ENCODE measurements at regions not wholly inside any gene's neighbourhood (a gene's known extent, or its start where the extent isn't known, plus 50 kb on each side); places are given as distances from the start of the nearest gene placed in this dataset.
"Not testable (repeated sequence)": the region's sequence is repeated elsewhere in the genome, so short reads cannot be mapped to it uniquely, and the experiment has no call there.

DNA sequence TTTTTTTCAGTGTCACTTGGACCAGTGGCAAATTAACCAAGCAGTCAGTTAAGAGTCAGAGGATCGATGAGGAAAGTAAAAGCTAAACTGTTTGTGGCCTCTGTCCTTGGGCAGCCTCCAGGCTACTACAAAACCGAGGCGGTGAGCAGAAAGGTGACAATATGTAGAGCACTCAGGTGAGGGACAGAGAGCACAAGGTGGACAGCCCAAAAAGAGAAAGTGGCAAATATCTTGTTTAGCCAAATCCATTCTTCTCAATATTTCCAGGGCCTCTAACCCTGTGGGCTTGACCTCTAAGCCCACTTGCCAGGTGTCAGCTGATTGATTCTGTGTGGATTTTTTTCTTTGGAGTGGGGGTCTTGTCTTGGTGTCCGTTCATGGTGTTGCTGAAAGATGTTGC is 4202.2 kb upstream of the OR11H1 start:
- no peak for ATAC-seq
- in situ Hi-C loops (cut with HindIII; ENCODE audit: extremely low pct_ligation_motif_present, low pct_unique_long_range_greater_than_20kb) (no loop called here), intact Hi-C loops (cut with micrococcal nuclease; ENCODE audit: unreplicated experiment) (no loop called here)
- TF ChIP-seq NFIB (CRISPR knock-in tag; IDR thresholded peaks at IDR 0.05; ENCODE audit: borderline replicate concordance) (no peak), ZNF101 (CRISPR knock-in tag; IDR thresholded peaks at IDR 0.05; ENCODE audit: borderline replicate concordance, low read depth) (no peak), ZNF839 (CRISPR knock-in tag; IDR thresholded peaks at IDR 0.05; ENCODE audit: borderline replicate concordance) (no peak), KIAA2018 (CRISPR knock-in tag; IDR thresholded peaks at IDR 0.05; ENCODE audit: borderline replicate concordance) (no peak), FOXO1 (CRISPR knock-in tag; IDR thresholded peaks at IDR 0.05) (no peak), ZFP36L2 (CRISPR knock-in tag; IDR thresholded peaks at IDR 0.05) (no peak)
- TF ChIP-seq, protein P1, sequence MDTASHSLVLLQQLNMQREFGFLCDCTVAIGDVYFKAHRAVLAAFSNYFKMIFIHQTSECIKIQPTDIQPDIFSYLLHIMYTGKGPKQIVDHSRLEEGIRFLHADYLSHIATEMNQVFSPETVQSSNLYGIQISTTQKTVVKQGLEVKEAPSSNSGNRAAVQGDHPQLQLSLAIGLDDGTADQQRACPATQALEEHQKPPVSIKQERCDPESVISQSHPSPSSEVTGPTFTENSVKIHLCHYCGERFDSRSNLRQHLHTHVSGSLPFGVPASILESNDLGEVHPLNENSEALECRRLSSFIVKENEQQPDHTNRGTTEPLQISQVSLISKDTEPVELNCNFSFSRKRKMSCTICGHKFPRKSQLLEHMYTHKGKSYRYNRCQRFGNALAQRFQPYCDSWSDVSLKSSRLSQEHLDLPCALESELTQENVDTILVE (CRISPR knock-in tag; IDR thresholded peaks at IDR 0.05) = no peak
- no peak overlapping the region for H3K9ac ChIP-seq (ENCODE audit: insufficient read depth, low read depth, low read length)
- H2AFZ ChIP-seq (ENCODE audit: low read length) = no peak overlapping the region
- no peaks in the 10 kb centered on the region for H3K79me2 ChIP-seq (ENCODE audit: insufficient read depth, low read length)
- no peaks in the 10 kb centered on the region for H4K20me1 ChIP-seq (ENCODE audit: insufficient read depth, low read length)
- no peak overlapping the region for H3K4me3 ChIP-seq (replicated peaks in 1 of 3; ENCODE audit: insufficient read depth in 1 of 3, low read depth in 2 of 3, low read length in 3 of 3)
- no peaks in the 10 kb centered on the region for H3K36me3 ChIP-seq (replicated peaks in 1 of 2; ENCODE audit: control insufficient read depth in 1 of 2, insufficient read depth in 2 of 2, low read length in 2 of 2)
- FAIRE-seq = no peak
- H3K27me3 ChIP-seq (ENCODE audit: control insufficient read depth in 1 of 2, insufficient read depth in 2 of 2, low read length in 2 of 2) = no peaks in the 10 kb centered on the region
- no peaks in the 10 kb centered on the region for H3K4me1 ChIP-seq (ENCODE audit: insufficient read depth, low read length)
- no peak overlapping the region for H3K27ac ChIP-seq (ENCODE audit: extremely low read length, insufficient read depth, low read length)
- ChIA-PET POLR2A (no interaction called here), CTCF (ENCODE audit: low intra/inter-chr PET ratio, low total read pairs) (no interaction called here)
- DNase-seq (ENCODE audit: low spot score) = no peak
- BruUV-seq (replicated peaks) = no TSS peak
- peaks cover 59% of the 10 kb centered on the region for H3K9me3 ChIP-seq (ENCODE audit: low read length)
- WGBS (ENCODE audit: low lambda C conversion rate) = 3% methylated on average over 4 of the region's 4 CpGs
- no peak overlapping the region for H3K4me2 ChIP-seq (ENCODE audit: low read depth, low read length)

- DNase-seq (ENCODE audit: low spot score); H3K4me3 ChIP-seq (replicated peaks in 1 of 3; ENCODE audit: insufficient read depth in 1 of 3, low read depth in 2 of 3, low read length in 3 of 3); in situ Hi-C loops (cut with HindIII; ENCODE audit: extremely low pct_ligation_motif_present, low pct_unique_long_range_greater_than_20kb); POLR2A ChIA-PET; ATAC-seq; BruUV-seq (replicated peaks); H3K9ac ChIP-seq (ENCODE audit: insufficient read depth, low read depth, low read length); FAIRE-seq; H3K27ac ChIP-seq (ENCODE audit: extremely low read length, insufficient read depth, low read length); H4K20me1 ChIP-seq (ENCODE audit: insufficient read depth, low read length); H3K4me1 ChIP-seq (ENCODE audit: insufficient read depth, low read length); H3K36me3 ChIP-seq (replicated peaks in 1 of 2; ENCODE audit: control insufficient read depth in 1 of 2, insufficient read depth in 2 of 2, low read length in 2 of 2); H3K27me3 ChIP-seq (ENCODE audit: control insufficient read depth in 1 of 2, insufficient read depth in 2 of 2, low read length in 2 of 2); intact Hi-C loops (cut with micrococcal nuclease; ENCODE audit: unreplicated experiment); H2AFZ ChIP-seq (ENCODE audit: low read length); H3K4me2 ChIP-seq (ENCODE audit: low read depth, low read length); H3K79me2 ChIP-seq (ENCODE audit: insufficient read depth, low read length); CTCF ChIA-PET (ENCODE audit: low intra/inter-chr PET ratio, low total read pairs): not testable (repeated sequence)
- 13% methylated on average over 6 of the region's 6 CpGs for WGBS (ENCODE audit: low lambda C conversion rate)
- H3K9me3 ChIP-seq (ENCODE audit: low read length) = peaks cover 46% of the 10 kb centered on the region
These were observed 4186.5 kb upstream of the OR11H1 start for GRCh38 chr22:11341387-11342068.
